ENCODE measurements at regions not wholly inside any gene's neighbourhood (a gene's known extent, or its start where the extent isn't known, plus 50 kb on each side); places are given as distances from the start of the nearest gene placed in this dataset.

- DNase-seq (ENCODE audit: low read depth), result no peak
- H3K4me3 ChIP-seq (ENCODE audit: control insufficient read depth, low read depth, low read length), result no peak overlapping the region
- no peak for TF ChIP-seq CTCF (IDR thresholded peaks at IDR 0.05; ENCODE audit: control insufficient read depth, insufficient read depth, low read depth, low read length, missing control alignments)
These were observed 716.0 kb upstream of the TBX3 start for GRCh38 chr12:115400011-115400410.

- no peak for DNase-seq (ENCODE audit: low read depth)
- no peak for TF ChIP-seq CTCF (IDR thresholded peaks at IDR 0.05; ENCODE audit: control insufficient read depth, insufficient read depth, low read depth, low read length, missing control alignments)
- H3K4me3 ChIP-seq (ENCODE audit: control insufficient read depth, low read depth, low read length), result no peak overlapping the region
These were observed 714.4 kb upstream of the TBX3 start for GRCh38 chr12:115398311-115398781.

GRCh38 chr12:115396567-115396966 lies 712.6 kb upstream of the TBX3 start:
- DNase-seq (ENCODE audit: low read depth), result no peak
- no peak for TF ChIP-seq CTCF (IDR thresholded peaks at IDR 0.05; ENCODE audit: control insufficient read depth, insufficient read depth, low read depth, low read length, missing control alignments)
- H3K4me3 ChIP-seq (ENCODE audit: control insufficient read depth, low read depth, low read length), result no peak overlapping the region

GRCh38 chr12:115394496-115395220 lies 710.7 kb upstream of the TBX3 start:
- TF ChIP-seq CTCF (IDR thresholded peaks at IDR 0.05; ENCODE audit: control insufficient read depth, insufficient read depth, low read depth, low read length, missing control alignments), result no peak
- DNase-seq (ENCODE audit: low read depth), result no peak
- no peak overlapping the region for H3K4me3 ChIP-seq (ENCODE audit: control insufficient read depth, low read depth, low read length)

- H3K4me3 ChIP-seq (ENCODE audit: control insufficient read depth, low read depth, low read length), result no peak overlapping the region
- no peak for TF ChIP-seq CTCF (IDR thresholded peaks at IDR 0.05; ENCODE audit: control insufficient read depth, insufficient read depth, low read depth, low read length, missing control alignments)
- no peak for DNase-seq (ENCODE audit: low read depth)
These were observed 704.2 kb upstream of the TBX3 start for GRCh38 chr12:115388139-115388538.

GRCh38 chr12:115387467-115387901 lies 703.5 kb upstream of the TBX3 start:
- no peak for DNase-seq (ENCODE audit: low read depth)
- TF ChIP-seq CTCF (IDR thresholded peaks at IDR 0.05; ENCODE audit: control insufficient read depth, insufficient read depth, low read depth, low read length, missing control alignments), result no peak
- H3K4me3 ChIP-seq (ENCODE audit: control insufficient read depth, low read depth, low read length), result no peak overlapping the region
